Breast epithelium (tissue), 4 donors: ENCODE measurements at regions not wholly inside any gene's neighbourhood (a gene's known extent, or its start where the extent isn't known, plus 50 kb on each side); places are given as distances from the start of the nearest gene placed in this dataset.

Source experiments
- DNase-seq, 2 donors: peaks; one replicate each; pipeline ENCODE4 v3.0.0-alpha.2; 2019; ENCODE audit warnings: low spot score in 2 of 2
- H3K27ac ChIP-seq, 2 donors: fragments of 200-600 bp; sonication (generic) in 1 of 2; one replicate each; pipeline ENCODE4 v1.5.1; 2016 to 2019; ENCODE audit warnings: mild to moderate bottlenecking in 1 of 2
- H3K27me3 ChIP-seq, 2 donors: fragments of 200-600 bp; sonication (generic) in 1 of 2; one replicate each; pipeline versions ENCODE4 v1.5.1 to v1.6.0; 2017 to 2019; ENCODE audit warnings: control low read depth in 1 of 2, mild to moderate bottlenecking in 1 of 2
- H3K36me3 ChIP-seq: fragments of 200-600 bp; one replicate; pipeline ENCODE4 v1.5.1; 2019
- H3K4me1 ChIP-seq, 2 donors: fragments of 200-600 bp; sonication (generic); one replicate each; pipeline ENCODE4 v1.5.1; 2016 to 2019; ENCODE audit warnings: control low read depth in 1 of 2
- H3K4me3 ChIP-seq, 3 donors: fragments of 200-600 bp; sonication (generic); 1 replicate in 2 of 3; 2 replicates in 1 of 3; pipeline ENCODE4 v1.5.1; 2016 to 2019; ENCODE audit warnings: mild to moderate bottlenecking in 3 of 3, moderate library complexity in 2 of 3
- H3K9me3 ChIP-seq, 2 donors: fragments of 200-600 bp; sonication (generic) in 1 of 2; one replicate each; pipeline ENCODE4 v1.5.1; 2016 to 2019; ENCODE audit warnings: control low read depth in 1 of 2
- POLR2A ChIP-seq: fragments of 450-650 bp; IDR thresholded peaks from one replicate; pipeline ENCODE4 v1.6.1; 2016; ENCODE audit warnings: antibody characterized with exemption, mild to moderate bottlenecking, moderate library complexity
- POLR2AphosphoS5 ChIP-seq, 3 donors: sonication (generic); formaldehyde crosslinking; IDR thresholded peaks; one replicate each; pipeline ENCODE4 v1.6.1; 2017; ENCODE audit warnings: antibody characterized with exemption in 3 of 3
- intact Hi-C: fragments of 100-400 bp; cut with DNase I; formaldehyde crosslinking; loops from one replicate; pipeline ENCODE4 v1.15.1; 2023; ENCODE audit warnings: low total_unique reads
- TF ChIP-seq, protein P1 (sequence below), 3 donors: fragments of 450-650 bp; IDR thresholded peaks; one replicate each; pipeline ENCODE4 v1.5.1; 2016 to 2017; ENCODE audit warnings: antibody characterized with exemption in 3 of 3, mild to moderate bottlenecking in 3 of 3, moderate library complexity in 3 of 3

DNA sequence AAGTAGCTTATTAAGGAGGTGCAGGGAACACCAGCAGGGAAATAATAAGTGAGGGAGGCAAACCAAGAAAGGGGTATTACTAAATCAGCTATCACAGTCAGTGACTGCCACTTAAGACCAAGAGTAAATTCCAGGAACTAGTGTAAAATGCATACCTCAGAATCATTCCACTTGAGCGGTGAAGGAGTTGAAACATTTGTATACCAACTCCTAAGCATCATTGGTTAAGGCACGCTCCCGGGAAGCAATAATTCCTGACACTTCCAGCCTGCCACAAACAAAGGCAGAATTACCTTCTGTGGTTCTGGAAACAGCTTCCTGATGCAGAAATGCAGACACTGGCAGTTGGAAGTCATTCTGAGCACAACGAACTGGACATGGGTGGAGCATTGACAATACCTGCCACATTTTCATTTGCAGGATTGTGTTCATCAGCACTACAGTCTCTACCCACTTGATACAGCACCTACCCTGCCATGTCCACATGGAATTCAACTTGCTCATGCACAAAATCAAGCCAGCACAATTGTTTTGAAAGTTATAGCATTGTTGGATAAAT lies 82.1 kb downstream of the PPP1R2C start:
- Histone ChIP-seq H3K36me3 (no peaks in the 10 kb centered on the region), H3K27ac (no peak overlapping the region), H3K4me1 (no peaks in the 10 kb centered on the region), H3K9me3 (no peaks in the 10 kb centered on the region), H3K27me3 (peaks cover 0 to 29% of the 10 kb centered on the region in 2 donors), H3K4me3 (no peak overlapping the region)
- DNase-seq: no peak
- intact Hi-C loops: no loop called here
- TF ChIP-seq, protein P1, sequence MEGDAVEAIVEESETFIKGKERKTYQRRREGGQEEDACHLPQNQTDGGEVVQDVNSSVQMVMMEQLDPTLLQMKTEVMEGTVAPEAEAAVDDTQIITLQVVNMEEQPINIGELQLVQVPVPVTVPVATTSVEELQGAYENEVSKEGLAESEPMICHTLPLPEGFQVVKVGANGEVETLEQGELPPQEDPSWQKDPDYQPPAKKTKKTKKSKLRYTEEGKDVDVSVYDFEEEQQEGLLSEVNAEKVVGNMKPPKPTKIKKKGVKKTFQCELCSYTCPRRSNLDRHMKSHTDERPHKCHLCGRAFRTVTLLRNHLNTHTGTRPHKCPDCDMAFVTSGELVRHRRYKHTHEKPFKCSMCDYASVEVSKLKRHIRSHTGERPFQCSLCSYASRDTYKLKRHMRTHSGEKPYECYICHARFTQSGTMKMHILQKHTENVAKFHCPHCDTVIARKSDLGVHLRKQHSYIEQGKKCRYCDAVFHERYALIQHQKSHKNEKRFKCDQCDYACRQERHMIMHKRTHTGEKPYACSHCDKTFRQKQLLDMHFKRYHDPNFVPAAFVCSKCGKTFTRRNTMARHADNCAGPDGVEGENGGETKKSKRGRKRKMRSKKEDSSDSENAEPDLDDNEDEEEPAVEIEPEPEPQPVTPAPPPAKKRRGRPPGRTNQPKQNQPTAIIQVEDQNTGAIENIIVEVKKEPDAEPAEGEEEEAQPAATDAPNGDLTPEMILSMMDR (IDR thresholded peaks at IDR 0.05): no peak
- TF ChIP-seq POLR2AphosphoS5 (IDR thresholded peaks at IDR 0.05) (no peak), POLR2A (no peak)

DNA sequence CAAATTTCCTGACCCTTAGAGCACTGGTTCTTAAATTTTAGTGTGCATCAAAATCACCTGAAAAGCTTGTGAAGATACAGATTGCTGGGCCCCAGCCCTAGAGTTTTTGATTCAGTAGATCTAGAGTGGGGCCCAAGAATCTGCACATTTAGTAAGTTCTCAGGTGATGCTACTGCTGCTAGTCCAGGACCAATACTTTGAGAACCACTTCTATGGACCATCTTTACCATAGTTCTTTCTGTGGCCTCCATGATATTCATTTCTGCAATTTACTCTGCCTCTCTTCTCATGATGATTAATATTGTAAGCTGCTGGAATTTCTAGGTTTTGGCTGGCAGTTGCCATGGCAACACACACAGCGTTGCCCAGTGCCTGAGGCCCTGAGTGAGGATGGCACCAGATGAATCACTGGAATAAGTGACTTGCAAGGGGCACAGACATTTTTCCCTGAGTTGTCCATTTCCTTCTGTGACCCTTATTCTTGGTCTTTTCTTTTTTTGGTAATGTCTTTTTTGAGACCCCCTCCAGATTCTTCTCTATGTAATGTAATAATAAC lies 83.6 kb downstream of the PPP1R2C start:
- no peaks in the 10 kb centered on the region for H3K36me3 ChIP-seq
- no peak overlapping the region for H3K4me3 ChIP-seq
- no peak for DNase-seq
- H3K27me3 ChIP-seq: peaks cover 0 to 25% of the 10 kb centered on the region in 2 donors
- no peaks in the 10 kb centered on the region for H3K4me1 ChIP-seq
- intact Hi-C loops: no loop called here
- H3K9me3 ChIP-seq: no peaks in the 10 kb centered on the region
- no peak overlapping the region for H3K27ac ChIP-seq
- TF ChIP-seq, protein P1 (IDR thresholded peaks at IDR 0.05): no peak
- TF ChIP-seq POLR2AphosphoS5 (IDR thresholded peaks at IDR 0.05): no peak
- TF ChIP-seq POLR2A: no peak

DNA sequence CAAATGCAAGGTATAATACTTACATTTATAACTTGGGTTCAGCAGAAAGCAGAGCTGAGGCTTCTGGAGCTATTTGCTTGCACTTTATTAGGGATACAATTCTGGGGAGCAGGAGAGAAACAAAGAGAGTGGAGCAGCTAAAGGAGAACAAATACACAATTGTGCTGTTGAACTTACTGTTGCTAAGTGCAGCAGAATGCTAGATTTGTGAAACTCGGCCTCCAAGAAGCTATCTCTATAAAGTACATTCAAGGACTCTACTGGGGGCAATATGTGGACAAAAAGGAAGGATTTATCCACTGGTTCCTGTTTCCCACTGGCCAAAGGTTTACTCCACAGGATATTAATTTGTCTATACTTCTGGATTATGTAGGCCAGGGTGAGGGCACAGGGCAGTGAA lies 86.8 kb downstream of the PPP1R2C start:
- peaks cover 0 to 17% of the 10 kb centered on the region in 2 donors for H3K27me3 ChIP-seq
- intact Hi-C loops: no loop called here
- no peak overlapping the region for H3K4me3 ChIP-seq
- TF ChIP-seq POLR2A (no peak), POLR2AphosphoS5 (IDR thresholded peaks at IDR 0.05) (no peak)
- TF ChIP-seq, protein P1 (IDR thresholded peaks at IDR 0.05): no peak
- no peak overlapping the region for H3K27ac ChIP-seq
- no peaks in the 10 kb centered on the region for H3K4me1 ChIP-seq
- DNase-seq: no peak
- H3K36me3 ChIP-seq: no peaks in the 10 kb centered on the region
- no peaks in the 10 kb centered on the region for H3K9me3 ChIP-seq

DNA sequence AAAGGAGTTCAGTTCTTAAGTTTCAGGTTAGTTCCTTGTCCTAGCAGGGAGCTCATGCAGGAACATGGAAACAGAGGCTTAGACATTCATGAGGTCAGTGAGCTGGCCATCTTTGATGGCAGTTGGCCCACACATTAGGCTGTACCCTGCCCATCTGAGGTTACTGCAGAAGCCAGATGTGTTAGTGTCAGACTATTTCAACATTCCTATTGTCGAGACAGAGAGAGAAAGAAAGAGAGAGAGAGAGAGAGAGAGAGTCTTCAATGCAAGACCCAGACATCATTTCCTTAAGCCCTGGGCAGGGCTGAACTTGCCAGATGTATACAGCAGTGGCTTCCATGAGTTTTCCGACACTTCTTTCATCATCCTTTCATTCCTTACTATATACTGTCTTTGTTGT lies 91.3 kb downstream of the PPP1R2C start:
- intact Hi-C loops: no loop called here
- peaks cover 0 to 10% of the 10 kb centered on the region in 2 donors for H3K27me3 ChIP-seq
- H3K9me3 ChIP-seq: no peaks in the 10 kb centered on the region
- no peak overlapping the region for H3K4me3 ChIP-seq
- H3K27ac ChIP-seq: no peak overlapping the region
- H3K36me3 ChIP-seq: no peaks in the 10 kb centered on the region
- TF ChIP-seq, protein P1 (IDR thresholded peaks at IDR 0.05): no peak
- no peak for TF ChIP-seq POLR2AphosphoS5 (IDR thresholded peaks at IDR 0.05)
- TF ChIP-seq POLR2A: no peak
- no peaks in the 10 kb centered on the region for H3K4me1 ChIP-seq
- DNase-seq: no peak

DNA sequence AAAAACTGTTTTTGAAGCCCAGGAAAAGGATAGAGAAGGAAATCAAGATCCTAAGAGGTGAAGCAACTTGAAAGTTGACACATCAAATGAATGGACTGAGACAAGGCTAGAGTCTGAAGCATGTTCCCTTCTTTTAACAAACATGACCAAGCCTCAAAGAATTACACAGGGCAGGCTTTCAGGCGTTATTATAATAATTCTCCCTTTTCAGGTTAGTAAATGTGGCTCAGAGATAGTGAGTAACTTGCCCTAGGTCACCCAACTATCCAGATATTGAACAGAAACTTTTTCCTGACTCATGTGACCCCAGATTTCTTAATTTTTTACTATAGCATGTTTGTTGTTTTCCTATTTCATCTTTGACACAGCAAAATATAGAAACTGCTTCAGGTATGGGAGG lies 91.7 kb downstream of the PPP1R2C start:
- H3K4me1 ChIP-seq: no peaks in the 10 kb centered on the region
- no peak overlapping the region for H3K4me3 ChIP-seq
- H3K27me3 ChIP-seq: peaks cover 0 to 10% of the 10 kb centered on the region in 2 donors
- no peaks in the 10 kb centered on the region for H3K9me3 ChIP-seq
- no peaks in the 10 kb centered on the region for H3K36me3 ChIP-seq
- no peak overlapping the region for H3K27ac ChIP-seq
- intact Hi-C loops: no loop called here
- DNase-seq: no peak
- TF ChIP-seq, protein P1 (IDR thresholded peaks at IDR 0.05): no peak
- TF ChIP-seq POLR2AphosphoS5 (IDR thresholded peaks at IDR 0.05) (no peak), POLR2A (no peak)
